Tibial artery (tissue), 4 donors: ENCODE measurements at regions not wholly inside any gene's neighbourhood (a gene's known extent, or its start where the extent isn't known, plus 50 kb on each side); places are given as distances from the start of the nearest gene placed in this dataset.

Experiments used
- DNase-seq, 2 donors: peaks; one replicate each; pipeline ENCODE4 v3.0.0-alpha.2; 2019
- H3K27ac ChIP-seq, 2 donors: fragments of 200-600 bp; sonication (generic) in 1 of 2; 1 replicate in 1 of 2; 2 replicates in 1 of 2; pipeline ENCODE4 v1.5.1; 2018 to 2019; ENCODE audit warnings: mild to moderate bottlenecking in 1 of 2
- H3K27me3 ChIP-seq, 2 donors: fragments of 200-600 bp; sonication (generic) in 1 of 2; one replicate each; pipeline versions ENCODE4 v1.5.1 to v1.6.0; 2016 to 2019
- H3K36me3 ChIP-seq, 3 donors: fragments of 200-600 bp; sonication (generic) in 2 of 3; one replicate each; pipeline ENCODE4 v1.5.1; 2016 to 2019; ENCODE audit warnings: mild to moderate bottlenecking in 2 of 3
- H3K4me1 ChIP-seq, 4 donors: fragments of 200-600 bp; sonication (generic) in 2 of 4; 1 replicate in 3 of 4; 2 replicates in 1 of 4; pipeline ENCODE4 v1.5.1; 2016 to 2019
- H3K4me3 ChIP-seq, 2 donors: fragments of 200-600 bp; sonication (generic) in 1 of 2; 1 replicate in 1 of 2; 2 replicates in 1 of 2; pipeline ENCODE4 v1.5.1; 2018 to 2019; ENCODE audit warnings: mild to moderate bottlenecking in 2 of 2
- H3K9me3 ChIP-seq, 3 donors: fragments of 200-600 bp; sonication (generic) in 1 of 3; one replicate each; pipeline ENCODE4 v1.5.1; 2016 to 2019
- CTCF ChIP-seq, 2 experiments: fragments of 200-600 bp in 1 of 2; fragments of 450-650 bp in 1 of 2; IDR thresholded peaks; one replicate each; pipeline ENCODE4 v1.5.1; 2017 to 2019; ENCODE audit warnings: antibody characterized with exemption in 2 of 2, mild to moderate bottlenecking in 1 of 2, moderate library complexity in 1 of 2
- intact Hi-C: fragments of 100-400 bp; cut with DNase I; formaldehyde crosslinking; loops from one replicate; pipeline ENCODE4 v1.15.0; 2023; ENCODE audit warnings: low total_unique reads

GRCh38 chr14:61992926-61993325 is 230.7 kb downstream of the SNAPC1 start:
- H3K36me3 ChIP-seq, result no peaks in the 10 kb centered on the region
- H3K27me3 ChIP-seq, result no peaks in the 10 kb centered on the region
- H3K9me3 ChIP-seq, result no peaks in the 10 kb centered on the region
- no peak for TF ChIP-seq CTCF (IDR thresholded peaks at IDR 0.05)
- H3K4me3 ChIP-seq, result no peak overlapping the region
- no peaks in the 10 kb centered on the region for H3K4me1 ChIP-seq
- intact Hi-C loops, result no loop called here
- DNase-seq, result no peak
- H3K27ac ChIP-seq, result no peak overlapping the region

DNA sequence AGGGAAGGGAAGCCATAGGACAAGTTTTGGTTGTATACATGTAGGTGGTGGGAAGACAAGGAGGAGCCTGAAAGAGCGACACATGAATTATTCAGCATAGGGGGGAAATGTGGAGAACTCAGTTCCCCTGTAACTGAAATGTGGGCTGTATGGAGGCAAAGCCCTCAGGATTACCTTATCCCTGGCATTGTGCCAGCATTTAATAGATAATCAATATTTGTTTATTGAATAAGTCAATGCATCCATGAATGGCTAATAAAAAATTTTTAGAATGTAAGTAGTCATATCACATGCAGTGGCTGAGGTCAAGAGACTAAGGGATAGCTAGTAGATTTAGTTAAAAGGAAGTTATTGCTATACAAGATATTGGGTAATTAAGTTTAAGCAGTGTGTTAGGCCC is 232.4 kb downstream of the SNAPC1 start:
- no peak for TF ChIP-seq CTCF (IDR thresholded peaks at IDR 0.05)
- H3K27ac ChIP-seq, result no peak overlapping the region
- intact Hi-C loops, result no loop called here
- H3K27me3 ChIP-seq, result no peaks in the 10 kb centered on the region
- no peaks in the 10 kb centered on the region for H3K4me1 ChIP-seq
- H3K36me3 ChIP-seq, result no peaks in the 10 kb centered on the region
- no peak for DNase-seq
- no peaks in the 10 kb centered on the region for H3K9me3 ChIP-seq
- H3K4me3 ChIP-seq, result no peak overlapping the region

- DNase-seq, result no peak
- no peaks in the 10 kb centered on the region for H3K9me3 ChIP-seq
- H3K4me1 ChIP-seq, result no peaks in the 10 kb centered on the region
- H3K27ac ChIP-seq, result no peak overlapping the region
- intact Hi-C loops, result no loop called here
- H3K4me3 ChIP-seq, result no peak overlapping the region
- TF ChIP-seq CTCF (IDR thresholded peaks at IDR 0.05), result no peak
- no peaks in the 10 kb centered on the region for H3K36me3 ChIP-seq
- H3K27me3 ChIP-seq, result no peaks in the 10 kb centered on the region
These were observed 234.5 kb downstream of the SNAPC1 start for GRCh38 chr14:61996753-61997152.

- H3K27me3 ChIP-seq, result no peaks in the 10 kb centered on the region
- H3K9me3 ChIP-seq, result no peaks in the 10 kb centered on the region
- TF ChIP-seq CTCF (IDR thresholded peaks at IDR 0.05), result no peak
- H3K4me3 ChIP-seq, result no peak overlapping the region
- no peaks in the 10 kb centered on the region for H3K4me1 ChIP-seq
- no peak overlapping the region for H3K27ac ChIP-seq
- H3K36me3 ChIP-seq, result no peaks in the 10 kb centered on the region
- DNase-seq, result no peak
- intact Hi-C loops, result no loop called here
These were observed 234.9 kb downstream of the SNAPC1 start for GRCh38 chr14:61997161-61997560.

DNA sequence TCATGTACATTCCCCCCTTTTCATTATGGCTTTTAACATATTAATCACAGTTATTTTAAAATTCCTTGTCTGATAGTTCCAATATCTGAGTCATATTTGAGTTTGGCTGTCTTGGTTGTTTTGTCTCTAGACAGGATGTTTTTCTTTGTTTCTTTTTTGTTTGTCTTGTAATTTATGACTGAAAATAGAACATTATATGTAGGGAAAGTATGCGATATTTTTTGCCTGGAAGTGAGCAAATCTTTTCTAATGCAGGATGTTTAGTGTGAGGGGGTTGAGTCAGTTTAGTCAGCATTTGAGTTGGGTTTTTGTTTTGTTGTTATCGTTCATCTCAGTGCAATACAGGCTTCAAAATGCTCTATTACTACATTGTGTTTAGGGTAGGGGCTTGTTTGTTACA is 239.7 kb downstream of the SNAPC1 start:
- no peak overlapping the region for H3K27ac ChIP-seq
- DNase-seq, result no peak
- no peak overlapping the region for H3K4me3 ChIP-seq
- no peaks in the 10 kb centered on the region for H3K4me1 ChIP-seq
- intact Hi-C loops, result no loop called here
- no peaks in the 10 kb centered on the region for H3K36me3 ChIP-seq
- no peak for TF ChIP-seq CTCF (IDR thresholded peaks at IDR 0.05)
- H3K27me3 ChIP-seq, result no peaks in the 10 kb centered on the region
- no peaks in the 10 kb centered on the region for H3K9me3 ChIP-seq

GRCh38 chr14:62002642-62003041 is 240.4 kb downstream of the SNAPC1 start:
- intact Hi-C loops, result no loop called here
- no peak for DNase-seq
- Histone ChIP-seq H3K4me3 (no peak overlapping the region), H3K27me3 (no peaks in the 10 kb centered on the region), H3K9me3 (no peaks in the 10 kb centered on the region), H3K27ac (no peak overlapping the region), H3K4me1 (no peaks in the 10 kb centered on the region), H3K36me3 (no peaks in the 10 kb centered on the region)
- TF ChIP-seq CTCF (IDR thresholded peaks at IDR 0.05), result no peak
